Naive B cell (primary cell): ENCODE measurements at regions not wholly inside any gene's neighbourhood (a gene's known extent, or its start where the extent isn't known, plus 50 kb on each side); places are given as distances from the start of the nearest gene placed in this dataset.
A peak's percentile ranks its signal among the peaks of the same experiment; 100 is the strongest.
"Not testable (repeated sequence)": the region's sequence is repeated elsewhere in the genome, so short reads cannot be mapped to it uniquely, and the experiment has no call there.

ENCODE experiments used
- ATAC-seq, 2 donors: fragments of 150-1000 bp; cut with Tn5 transposase; 2 replicates each; pipeline ENCODE4 v1.10.0; 2021; ENCODE audit warnings: low read depth in 2 of 2, mild to moderate bottlenecking in 2 of 2, moderate library complexity in 2 of 2
- DNase-seq: peaks from one replicate; pipeline ENCODE4 v3.0.0; 2022
- H3K27ac Mint-ChIP-seq, 6 donors: one replicate each; pipeline ENCODE4 v1.8.0; 2020 to 2022; ENCODE audit warnings: mild to moderate bottlenecking in 6 of 6, mixed read lengths in 6 of 6, moderate library complexity in 5 of 6, inconsistent platforms in 2 of 6
- H3K27me3 Mint-ChIP-seq, 3 donors: one replicate each; pipeline ENCODE4 v1.8.0; 2021 to 2022; ENCODE audit warnings: mixed read lengths in 3 of 3, mild to moderate bottlenecking in 1 of 3
- H3K36me3 Mint-ChIP-seq, 2 donors: one replicate each; pipeline ENCODE4 v1.8.0; 2020 to 2022; ENCODE audit warnings: mixed read lengths in 2 of 2, inconsistent platforms in 1 of 2, mild to moderate bottlenecking in 1 of 2
- H3K4me1 Mint-ChIP-seq, 3 donors: one replicate each; pipeline ENCODE4 v1.8.0; 2020 to 2022; ENCODE audit warnings: mixed read lengths in 3 of 3, inconsistent platforms in 1 of 3, mild to moderate bottlenecking in 1 of 3, moderate library complexity in 1 of 3
- H3K4me3 Mint-ChIP-seq, 8 donors: one replicate each; pipeline ENCODE4 v1.8.0; 2020 to 2022; ENCODE audit warnings: mild to moderate bottlenecking in 8 of 8, mixed read lengths in 8 of 8, moderate library complexity in 8 of 8, inconsistent platforms in 2 of 8
- H3K9me3 Mint-ChIP-seq, 7 donors: one replicate each; pipeline ENCODE4 v1.8.0; 2020 to 2022; ENCODE audit warnings: mixed read lengths in 7 of 7, mild to moderate bottlenecking in 5 of 7, inconsistent platforms in 2 of 7, moderate library complexity in 1 of 7

- peaks cover 0 to 3% (median 0%) of the 10 kb centered on the region in 7 donors for H3K9me3 Mint-ChIP-seq
- no peaks in the 10 kb centered on the region for H3K36me3 Mint-ChIP-seq
- no peak for ATAC-seq
Measured at GRCh38 chr10:9579110-9579705, 1438.5 kb upstream of the CELF2 start.

GRCh38 chr10:9582803-9583202 lies 1434.9 kb upstream of the CELF2 start:
- not testable (repeated sequence) for H3K4me1 Mint-ChIP-seq, H3K27me3 Mint-ChIP-seq, DNase-seq, H3K4me3 Mint-ChIP-seq, H3K36me3 Mint-ChIP-seq, H3K27ac Mint-ChIP-seq, ATAC-seq, H3K9me3 Mint-ChIP-seq

More at GRCh38 chr10:9579110-9579705, 1438.5 kb upstream of the CELF2 start:
- H3K27ac Mint-ChIP-seq, result no peak overlapping the region
- no peaks in the 10 kb centered on the region for H3K27me3 Mint-ChIP-seq
- H3K4me3 Mint-ChIP-seq, result no peak overlapping the region
- H3K4me1 Mint-ChIP-seq, result no peaks in the 10 kb centered on the region
- DNase-seq, result no peak

GRCh38 chr10:9596368-9596920 lies 1421.2 kb upstream of the CELF2 start:
- no peak for ATAC-seq
- Mint-ChIP-seq H3K27ac (peak overlapping the region in 1 of 6 donors; percentile 11), H3K4me1 (no peaks in the 10 kb centered on the region), H3K4me3 (no peak overlapping the region), H3K27me3 (no peaks in the 10 kb centered on the region), H3K36me3 (no peaks in the 10 kb centered on the region), H3K9me3 (peaks cover 0 to 4% (median 0%) of the 10 kb centered on the region in 7 donors)
- no peak for DNase-seq

GRCh38 chr10:9602998-9603397 lies 1414.7 kb upstream of the CELF2 start:
- no peak for DNase-seq
- Mint-ChIP-seq H3K4me3 (no peak overlapping the region), H3K27ac (no peak overlapping the region), H3K9me3 (peaks cover 0 to 6% (median 0%) of the 10 kb centered on the region in 7 donors), H3K4me1 (no peaks in the 10 kb centered on the region), H3K36me3 (no peaks in the 10 kb centered on the region), H3K27me3 (no peaks in the 10 kb centered on the region)
- ATAC-seq, result no peak

GRCh38 chr10:9603972-9604371 lies 1413.7 kb upstream of the CELF2 start:
- DNase-seq (no peak), ATAC-seq (no peak)
- Mint-ChIP-seq H3K4me1 (no peaks in the 10 kb centered on the region), H3K4me3 (no peak overlapping the region), H3K27ac (no peak overlapping the region), H3K9me3 (peaks cover 0 to 6% (median 0%) of the 10 kb centered on the region in 7 donors), H3K36me3 (no peaks in the 10 kb centered on the region), H3K27me3 (no peaks in the 10 kb centered on the region)

GRCh38 chr10:9605231-9605630 lies 1412.4 kb upstream of the CELF2 start:
- Mint-ChIP-seq H3K4me3 (no peak overlapping the region), H3K27ac (no peak overlapping the region), H3K27me3 (no peaks in the 10 kb centered on the region), H3K4me1 (no peaks in the 10 kb centered on the region), H3K36me3 (no peaks in the 10 kb centered on the region), H3K9me3 (peaks cover 0 to 6% (median 0%) of the 10 kb centered on the region in 7 donors)
- DNase-seq (no peak), ATAC-seq (no peak)

GRCh38 chr10:9608602-9609001 lies 1409.1 kb upstream of the CELF2 start:
- DNase-seq, result no peak
- Mint-ChIP-seq H3K4me3 (no peak overlapping the region), H3K36me3 (no peaks in the 10 kb centered on the region), H3K9me3 (peaks cover 0 to 6% (median 0%) of the 10 kb centered on the region in 7 donors), H3K27me3 (no peaks in the 10 kb centered on the region), H3K4me1 (no peaks in the 10 kb centered on the region), H3K27ac (no peak overlapping the region)
- ATAC-seq, result no peak

GRCh38 chr10:9613338-9614075 lies 1404.2 kb upstream of the CELF2 start:
- DNase-seq (no peak), ATAC-seq (no peak)
- no peaks in the 10 kb centered on the region for H3K4me1 Mint-ChIP-seq
- H3K27me3 Mint-ChIP-seq, result no peaks in the 10 kb centered on the region
- H3K27ac Mint-ChIP-seq, result no peak overlapping the region
- H3K36me3 Mint-ChIP-seq, result no peaks in the 10 kb centered on the region
- no peak overlapping the region for H3K4me3 Mint-ChIP-seq
- peaks cover 0 to 6% (median 0%) of the 10 kb centered on the region in 7 donors for H3K9me3 Mint-ChIP-seq

- Mint-ChIP-seq H3K9me3 (peaks cover 2 to 10% (median 3%) of the 10 kb centered on the region in 7 donors), H3K4me3 (peak overlapping the region in 1 of 8 donors; percentile 61), H3K27ac (no peak overlapping the region), H3K36me3 (no peaks in the 10 kb centered on the region), H3K4me1 (no peaks in the 10 kb centered on the region), H3K27me3 (no peaks in the 10 kb centered on the region)
- DNase-seq (no peak), ATAC-seq (no peak)
Measured at GRCh38 chr10:9615189-9615588, 1402.5 kb upstream of the CELF2 start.

- no peaks in the 10 kb centered on the region for H3K27me3 Mint-ChIP-seq
- DNase-seq (no peak), ATAC-seq (no peak)
- no peaks in the 10 kb centered on the region for H3K4me1 Mint-ChIP-seq
- no peaks in the 10 kb centered on the region for H3K36me3 Mint-ChIP-seq
- no peak overlapping the region for H3K27ac Mint-ChIP-seq
- H3K9me3 Mint-ChIP-seq, result peaks cover 2 to 16% (median 5%) of the 10 kb centered on the region in 7 donors
- no peak overlapping the region for H3K4me3 Mint-ChIP-seq
Measured at GRCh38 chr10:9621216-9621615, 1396.5 kb upstream of the CELF2 start.

- Mint-ChIP-seq H3K27me3 (no peaks in the 10 kb centered on the region), H3K4me1 (no peaks in the 10 kb centered on the region), H3K4me3 (no peak overlapping the region), H3K9me3 (peaks cover 0 to 8% (median 2%) of the 10 kb centered on the region in 7 donors), H3K27ac (no peak overlapping the region), H3K36me3 (no peaks in the 10 kb centered on the region)
- DNase-seq (no peak), ATAC-seq (no peak)
Measured at GRCh38 chr10:9625304-9625703, 1392.4 kb upstream of the CELF2 start.

GRCh38 chr10:9634466-9634865 lies 1383.2 kb upstream of the CELF2 start:
- H3K9me3 Mint-ChIP-seq, result peaks cover 0 to 8% (median 2%) of the 10 kb centered on the region in 7 donors
- H3K36me3 Mint-ChIP-seq, result no peaks in the 10 kb centered on the region
- no peaks in the 10 kb centered on the region for H3K4me1 Mint-ChIP-seq
- H3K4me3 Mint-ChIP-seq, result no peak overlapping the region
- ATAC-seq (no peak), DNase-seq (no peak)
- H3K27ac Mint-ChIP-seq, result no peak overlapping the region
- H3K27me3 Mint-ChIP-seq, result no peaks in the 10 kb centered on the region

GRCh38 chr10:9635691-9636090 lies 1382.0 kb upstream of the CELF2 start:
- Mint-ChIP-seq H3K36me3 (no peaks in the 10 kb centered on the region), H3K27ac (no peak overlapping the region), H3K27me3 (no peaks in the 10 kb centered on the region), H3K4me1 (no peaks in the 10 kb centered on the region), H3K4me3 (no peak overlapping the region), H3K9me3 (peaks cover 0 to 4% (median 2%) of the 10 kb centered on the region in 7 donors)
- no peak for ATAC-seq
- no peak for DNase-seq

- Mint-ChIP-seq H3K27me3 (no peaks in the 10 kb centered on the region), H3K27ac (no peak overlapping the region), H3K4me3 (no peak overlapping the region), H3K36me3 (no peaks in the 10 kb centered on the region), H3K9me3 (peaks cover 0 to 4% (median 2%) of the 10 kb centered on the region in 7 donors), H3K4me1 (no peaks in the 10 kb centered on the region)
- no peak for DNase-seq
- no peak for ATAC-seq
Measured at GRCh38 chr10:9636216-9636615, 1381.5 kb upstream of the CELF2 start.
